SJCRH30 (cell line): ENCODE measurements at regions not wholly inside any gene's neighbourhood (a gene's known extent, or its start where the extent isn't known, plus 50 kb on each side); places are given as distances from the start of the nearest gene placed in this dataset.

Source experiments
- DNase-seq, 2 experiments: peaks; one replicate each; pipeline ENCODE4 v3.0.0-alpha.2; 2015 to 2020
- H3K27ac ChIP-seq: fragments of 250-450 bp; sonication (Bioruptor Pico); 2 replicates; pipeline ENCODE4 v1.5.1; 2020; ENCODE audit warnings: mild to moderate bottlenecking, moderate library complexity
- H3K27me3 ChIP-seq: fragments of 250-450 bp; sonication (Bioruptor Pico); 2 replicates; pipeline ENCODE4 v1.5.1; 2020; ENCODE audit warnings: mild to moderate bottlenecking, moderate library complexity
- H3K36me3 ChIP-seq: fragments of 250-450 bp; sonication (Bioruptor Pico); 2 replicates; pipeline ENCODE4 v1.5.1; 2020; ENCODE audit warnings: mild to moderate bottlenecking, moderate library complexity
- H3K4me1 ChIP-seq: fragments of 250-450 bp; sonication (Bioruptor Pico); 2 replicates; pipeline ENCODE4 v1.5.1; 2020; ENCODE audit warnings: mild to moderate bottlenecking, moderate library complexity
- H3K4me3 ChIP-seq: fragments of 250-450 bp; sonication (Bioruptor Pico); 2 replicates; pipeline ENCODE4 v1.5.1; 2020; ENCODE audit warnings: mild to moderate bottlenecking, moderate library complexity
- H3K9me3 ChIP-seq: fragments of 250-450 bp; sonication (Bioruptor Pico); replicated peaks from 2 replicates; pipeline ENCODE4 v1.5.1; 2020; ENCODE audit warnings: mild to moderate bottlenecking, moderate library complexity

GRCh38 chr16:6643080-6643686 is 689.5 kb upstream of the RBFOX1 start:
- no peaks in the 10 kb centered on the region for H3K36me3 ChIP-seq
- H3K4me3 ChIP-seq = no peak overlapping the region
- no peaks in the 10 kb centered on the region for H3K9me3 ChIP-seq
- H3K4me1 ChIP-seq = no peaks in the 10 kb centered on the region
- no peaks in the 10 kb centered on the region for H3K27me3 ChIP-seq
- H3K27ac ChIP-seq = no peak overlapping the region
- DNase-seq = peak; percentile 4 to 57

- Histone ChIP-seq H3K9me3 (no peaks in the 10 kb centered on the region), H3K4me1 (no peaks in the 10 kb centered on the region), H3K27ac (no peak overlapping the region), H3K36me3 (no peaks in the 10 kb centered on the region), H3K4me3 (no peak overlapping the region), H3K27me3 (no peaks in the 10 kb centered on the region)
- no peak for DNase-seq
Observed at GRCh38 chr16:6642271-6642670, 690.4 kb upstream of the RBFOX1 start.

GRCh38 chr16:6641091-6641490 is 691.6 kb upstream of the RBFOX1 start:
- Histone ChIP-seq H3K27me3 (no peaks in the 10 kb centered on the region), H3K36me3 (no peaks in the 10 kb centered on the region), H3K27ac (no peak overlapping the region), H3K9me3 (no peaks in the 10 kb centered on the region), H3K4me3 (no peak overlapping the region), H3K4me1 (no peaks in the 10 kb centered on the region)
- DNase-seq = no peak

GRCh38 chr16:6636457-6636856 is 696.2 kb upstream of the RBFOX1 start:
- no peaks in the 10 kb centered on the region for H3K36me3 ChIP-seq
- no peak overlapping the region for H3K4me3 ChIP-seq
- no peaks in the 10 kb centered on the region for H3K27me3 ChIP-seq
- H3K27ac ChIP-seq = no peak overlapping the region
- no peak for DNase-seq
- H3K4me1 ChIP-seq = no peaks in the 10 kb centered on the region
- H3K9me3 ChIP-seq = no peaks in the 10 kb centered on the region

GRCh38 chr16:6634151-6634550 is 698.5 kb upstream of the RBFOX1 start:
- Histone ChIP-seq H3K27me3 (no peaks in the 10 kb centered on the region), H3K9me3 (no peaks in the 10 kb centered on the region), H3K27ac (no peak overlapping the region), H3K4me3 (no peak overlapping the region), H3K4me1 (no peaks in the 10 kb centered on the region), H3K36me3 (no peaks in the 10 kb centered on the region)
- no peak for DNase-seq

- Histone ChIP-seq H3K27ac (no peak overlapping the region), H3K4me3 (no peak overlapping the region), H3K9me3 (no peaks in the 10 kb centered on the region), H3K36me3 (no peaks in the 10 kb centered on the region), H3K4me1 (no peaks in the 10 kb centered on the region), H3K27me3 (no peaks in the 10 kb centered on the region)
- DNase-seq = no peak
Observed at GRCh38 chr16:6633456-6633855, 699.2 kb upstream of the RBFOX1 start.

GRCh38 chr16:6629110-6629509 is 703.5 kb upstream of the RBFOX1 start:
- no peak overlapping the region for H3K27ac ChIP-seq
- no peaks in the 10 kb centered on the region for H3K9me3 ChIP-seq
- DNase-seq = no peak
- no peaks in the 10 kb centered on the region for H3K27me3 ChIP-seq
- no peaks in the 10 kb centered on the region for H3K36me3 ChIP-seq
- H3K4me3 ChIP-seq = no peak overlapping the region
- H3K4me1 ChIP-seq = no peaks in the 10 kb centered on the region

GRCh38 chr16:6625606-6626005 is 707.0 kb upstream of the RBFOX1 start:
- no peak overlapping the region for H3K27ac ChIP-seq
- no peak for DNase-seq
- H3K36me3 ChIP-seq = no peaks in the 10 kb centered on the region

GRCh38 chr16:6618874-6619273 is 713.8 kb upstream of the RBFOX1 start:
- Histone ChIP-seq H3K27ac (no peak overlapping the region), H3K9me3 (no peaks in the 10 kb centered on the region), H3K4me3 (no peak overlapping the region), H3K27me3 (peaks cover 4% of the 10 kb centered on the region; the same call in 1 of the 2 replicates), H3K4me1 (no peaks in the 10 kb centered on the region), H3K36me3 (no peaks in the 10 kb centered on the region)
- no peak for DNase-seq

More at GRCh38 chr16:6625606-6626005, 707.0 kb upstream of the RBFOX1 start:
- Histone ChIP-seq H3K4me3 (no peak overlapping the region), H3K27me3 (no peaks in the 10 kb centered on the region), H3K4me1 (no peaks in the 10 kb centered on the region), H3K9me3 (no peaks in the 10 kb centered on the region)

- H3K9me3 ChIP-seq = no peaks in the 10 kb centered on the region
- no peak for DNase-seq
- H3K4me3 ChIP-seq = no peak overlapping the region
- no peaks in the 10 kb centered on the region for H3K36me3 ChIP-seq
- H3K27ac ChIP-seq = no peak overlapping the region
- H3K4me1 ChIP-seq = no peaks in the 10 kb centered on the region
- H3K27me3 ChIP-seq = peaks cover 4% of the 10 kb centered on the region; the same call in 1 of the 2 replicates
Observed at GRCh38 chr16:6616746-6617145, 715.9 kb upstream of the RBFOX1 start.

- H3K4me1 ChIP-seq = no peaks in the 10 kb centered on the region
- peaks cover 4% of the 10 kb centered on the region; the same call in 1 of the 2 replicates for H3K27me3 ChIP-seq
- no peaks in the 10 kb centered on the region for H3K9me3 ChIP-seq
- H3K4me3 ChIP-seq = no peak overlapping the region
- no peak overlapping the region for H3K27ac ChIP-seq
- no peak for DNase-seq
- H3K36me3 ChIP-seq = no peaks in the 10 kb centered on the region
Observed at GRCh38 chr16:6615636-6616035, 717.0 kb upstream of the RBFOX1 start.

- Histone ChIP-seq H3K4me1 (no peaks in the 10 kb centered on the region), H3K4me3 (no peak overlapping the region), H3K27ac (no peak overlapping the region)
Observed at GRCh38 chr16:6611535-6611934, 721.1 kb upstream of the RBFOX1 start.

GRCh38 chr16:6605490-6605889 is 727.2 kb upstream of the RBFOX1 start:
- H3K4me3 ChIP-seq = no peak overlapping the region
- no peak for DNase-seq
- H3K9me3 ChIP-seq = no peaks in the 10 kb centered on the region
- no peaks in the 10 kb centered on the region for H3K36me3 ChIP-seq
- H3K27me3 ChIP-seq = no peaks in the 10 kb centered on the region
- H3K4me1 ChIP-seq = no peaks in the 10 kb centered on the region
- H3K27ac ChIP-seq = no peak overlapping the region

More at GRCh38 chr16:6611535-6611934, 721.1 kb upstream of the RBFOX1 start:
- no peaks in the 10 kb centered on the region; the same call in 1 of the 2 replicates for H3K27me3 ChIP-seq
- no peaks in the 10 kb centered on the region for H3K36me3 ChIP-seq
- no peaks in the 10 kb centered on the region for H3K9me3 ChIP-seq
- peak in 1 of 2 experiments; percentile 2 for DNase-seq

- no peak for DNase-seq
- Histone ChIP-seq H3K4me3 (no peak overlapping the region), H3K27ac (no peak overlapping the region), H3K4me1 (no peaks in the 10 kb centered on the region), H3K27me3 (0 out of 2 replicates have a peak, but pooled peaks cover 3% of the 10 kb centered on the region), H3K9me3 (no peaks in the 10 kb centered on the region), H3K36me3 (no peaks in the 10 kb centered on the region)
Observed at GRCh38 chr16:6603780-6604325, 728.8 kb upstream of the RBFOX1 start.

- Histone ChIP-seq H3K4me3 (no peak overlapping the region), H3K36me3 (no peaks in the 10 kb centered on the region), H3K4me1 (no peaks in the 10 kb centered on the region), H3K27me3 (0 out of 2 replicates have a peak, but pooled peaks cover 7% of the 10 kb centered on the region), H3K27ac (no peak overlapping the region), H3K9me3 (no peaks in the 10 kb centered on the region)
- DNase-seq = no peak
Observed at GRCh38 chr16:6602405-6602804, 730.2 kb upstream of the RBFOX1 start.

- no peak overlapping the region for H3K27ac ChIP-seq
- no peaks in the 10 kb centered on the region for H3K4me1 ChIP-seq
- no peak overlapping the region for H3K4me3 ChIP-seq
- no peaks in the 10 kb centered on the region for H3K9me3 ChIP-seq
- 0 out of 2 replicates have a peak, but pooled peaks cover 7% of the 10 kb centered on the region for H3K27me3 ChIP-seq
- no peak for DNase-seq
- no peaks in the 10 kb centered on the region for H3K36me3 ChIP-seq
Observed at GRCh38 chr16:6600167-6600566, 732.5 kb upstream of the RBFOX1 start.
